HG03095 (cell line): ENCODE measurements at regions not wholly inside any gene's neighbourhood (a gene's known extent, or its start where the extent isn't known, plus 50 kb on each side); places are given as distances from the start of the nearest gene placed in this dataset.

ENCODE experiments used
- ATAC-seq: cut with Tn5 transposase; IDR thresholded peaks from one replicate; pipeline ENCODE4 v1.9.1; 2021; ENCODE audit warnings: moderate library complexity; ENCODE audit not compliant: unreplicated experiment

DNA sequence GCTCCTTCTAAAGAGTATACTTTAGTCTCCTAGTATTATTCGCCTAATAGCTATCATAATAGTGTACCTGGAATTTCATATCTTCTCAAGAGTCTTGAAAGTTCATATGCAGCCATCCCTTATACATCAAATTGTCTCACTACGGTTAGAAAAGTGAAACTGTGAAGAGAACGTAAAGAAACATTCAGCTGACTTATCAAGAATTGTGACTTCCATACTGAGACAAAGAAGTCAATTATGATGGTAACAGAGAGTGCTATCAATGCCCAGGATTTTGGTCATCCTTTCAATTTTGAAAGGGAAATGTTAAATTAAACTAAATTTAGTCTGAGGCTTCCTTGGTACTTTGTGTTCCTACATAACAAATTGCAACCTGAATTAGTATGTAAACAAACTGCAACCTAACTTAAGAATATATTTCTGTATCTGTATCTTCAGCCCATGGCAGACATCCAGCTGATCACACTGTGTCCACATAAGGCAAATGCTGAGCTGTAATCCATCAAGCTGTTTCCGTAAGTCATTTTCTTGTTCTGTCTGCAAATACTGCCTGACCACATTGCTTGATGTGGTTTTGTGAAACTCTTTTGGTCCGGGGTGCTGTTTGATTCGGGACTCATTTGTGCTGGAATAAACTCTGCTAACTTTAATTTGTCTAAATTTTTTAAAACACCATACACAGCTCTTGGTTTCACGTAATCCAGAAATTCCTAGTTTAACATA lies 469.6 kb downstream of the SI start:
- ATAC-seq: no peak

DNA sequence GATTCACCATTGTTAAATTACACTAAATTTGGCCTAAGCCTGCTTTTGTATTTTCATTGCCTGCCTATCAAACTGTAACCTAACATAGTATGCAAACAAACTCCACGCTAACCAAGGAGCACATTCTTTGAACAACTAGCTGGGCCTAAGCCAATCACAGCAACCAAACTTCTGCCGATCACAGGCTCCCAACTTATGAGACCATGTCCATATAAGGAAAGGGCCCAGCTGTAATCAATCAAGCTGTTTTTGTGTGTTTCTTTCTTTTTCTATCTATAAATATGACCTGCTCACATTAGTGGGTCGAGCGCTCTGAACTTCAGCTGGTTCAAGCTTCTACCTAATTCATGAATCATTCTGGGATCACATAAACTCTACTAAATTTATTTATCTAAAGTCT lies 473.6 kb downstream of the SI start:
- no peak for ATAC-seq

DNA sequence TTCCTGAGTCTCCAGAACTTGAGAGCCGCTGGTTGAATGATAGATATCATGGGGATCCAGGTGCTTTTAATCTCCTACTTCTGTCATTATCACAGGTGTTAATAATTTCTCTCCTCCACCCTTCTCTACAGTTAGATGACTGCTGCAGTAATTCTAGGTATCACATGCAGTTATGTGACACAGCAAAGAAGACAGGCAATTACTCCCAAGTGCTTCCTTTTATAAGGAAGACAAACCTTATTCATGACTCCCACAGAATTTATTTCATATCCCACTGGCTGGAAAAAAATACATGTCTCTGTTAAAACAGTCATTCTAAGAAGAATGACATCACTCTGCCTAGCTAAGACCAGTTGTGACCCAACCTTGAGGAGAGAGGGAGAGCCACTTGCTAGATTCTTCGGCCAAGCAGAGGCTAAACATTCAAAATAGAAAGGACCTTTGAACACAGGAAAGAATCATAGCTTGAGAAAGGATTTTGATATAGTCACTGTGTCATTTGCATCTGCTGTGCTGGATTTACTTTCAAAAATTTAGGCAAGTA lies 500.6 kb downstream of the SI start:
- no peak for ATAC-seq

DNA sequence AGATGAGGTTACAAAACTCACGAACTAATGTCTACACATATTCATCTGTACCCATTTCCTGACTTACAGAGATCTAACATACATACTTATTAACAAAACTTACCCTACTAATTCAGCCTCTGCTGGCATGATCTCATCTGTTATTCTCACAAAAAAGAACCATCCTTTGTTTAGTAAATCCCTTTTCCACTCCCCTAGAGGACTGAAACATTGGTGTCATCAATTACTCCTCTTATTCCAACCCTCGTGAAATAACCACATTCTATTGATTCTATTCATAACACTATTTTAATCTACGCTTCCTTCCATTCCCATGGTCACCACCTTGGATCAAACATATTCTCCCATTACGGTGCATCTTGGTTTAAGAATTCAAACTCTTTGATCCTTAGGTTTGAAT lies 505.9 kb downstream of the SI start:
- no peak for ATAC-seq

DNA sequence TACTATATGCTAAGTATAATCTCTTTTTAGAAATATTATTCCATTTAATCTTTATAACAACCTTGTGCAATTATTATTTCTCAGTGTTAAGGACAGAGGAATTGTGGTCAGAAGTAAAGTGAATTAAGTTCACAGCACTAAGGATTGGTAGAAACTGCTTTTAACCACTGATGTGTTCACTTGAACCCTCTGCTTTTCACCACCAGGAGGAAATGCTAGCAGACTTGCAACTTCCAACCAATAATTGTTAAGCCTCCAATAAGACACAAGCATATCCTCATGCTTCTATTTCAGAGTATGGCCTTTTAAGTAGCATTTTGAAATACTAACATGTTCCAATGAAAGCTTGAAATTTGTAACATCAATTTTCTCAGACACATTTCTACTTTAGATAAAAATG lies 527.4 kb downstream of the SI start:
- ATAC-seq: no peak

DNA sequence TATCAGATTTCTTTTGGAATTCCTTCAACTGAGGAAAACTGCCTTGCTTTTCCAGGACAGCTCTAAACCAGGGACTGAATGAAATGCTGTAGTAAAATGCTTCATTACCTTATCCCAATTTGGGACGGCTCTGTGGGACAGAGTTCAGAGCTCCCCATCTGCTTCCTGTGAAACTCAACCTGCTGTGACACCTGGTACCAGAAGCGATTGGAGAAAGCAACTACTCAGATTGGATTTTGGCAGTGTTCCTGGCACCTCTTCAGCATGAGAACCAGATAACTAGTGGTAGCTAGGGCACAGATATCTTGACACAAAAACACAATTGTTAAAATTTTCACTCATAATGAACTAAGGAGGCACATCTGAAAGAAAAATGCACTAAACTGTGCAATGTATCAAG lies 539.1 kb downstream of the SI start:
- ATAC-seq: no peak

DNA sequence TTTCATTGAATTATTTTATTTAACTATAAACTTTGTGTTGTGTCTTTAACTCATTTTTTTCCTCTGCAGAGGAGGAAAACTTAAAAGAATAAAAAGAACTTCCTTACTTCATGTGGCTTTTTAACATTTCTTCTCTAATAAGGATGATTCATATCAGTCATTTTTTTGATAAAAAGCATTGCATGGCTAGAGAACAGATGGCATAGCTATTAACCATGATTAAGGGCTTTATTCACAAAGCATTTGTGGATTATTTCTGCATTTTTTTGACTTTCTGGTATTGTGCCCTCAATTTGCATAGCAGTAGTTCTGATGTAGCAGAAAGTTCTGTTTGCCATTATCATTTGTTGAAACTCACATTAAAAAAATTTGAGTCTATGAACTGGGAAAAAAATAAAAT lies 540.8 kb downstream of the SI start:
- no peak for ATAC-seq

DNA sequence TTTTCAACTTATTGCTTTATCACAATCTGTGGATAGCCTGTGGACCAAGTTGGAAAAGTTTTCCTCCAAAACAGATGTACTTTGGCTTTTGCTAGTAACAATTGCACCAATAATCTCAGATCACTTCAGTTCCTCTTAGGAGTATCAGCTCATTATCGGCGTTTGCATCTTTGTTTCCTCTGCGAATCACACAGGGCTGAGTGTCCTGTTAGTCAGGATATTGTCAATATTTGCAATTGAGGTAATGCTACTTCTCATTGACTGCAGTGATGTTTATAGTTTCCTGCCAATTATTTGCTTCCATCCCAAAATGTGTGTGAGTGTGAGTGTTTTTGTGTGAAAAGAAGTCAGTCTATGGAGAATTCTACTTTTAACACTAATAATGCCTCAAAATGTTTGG lies 545.0 kb downstream of the SI start:
- ATAC-seq: no peak

DNA sequence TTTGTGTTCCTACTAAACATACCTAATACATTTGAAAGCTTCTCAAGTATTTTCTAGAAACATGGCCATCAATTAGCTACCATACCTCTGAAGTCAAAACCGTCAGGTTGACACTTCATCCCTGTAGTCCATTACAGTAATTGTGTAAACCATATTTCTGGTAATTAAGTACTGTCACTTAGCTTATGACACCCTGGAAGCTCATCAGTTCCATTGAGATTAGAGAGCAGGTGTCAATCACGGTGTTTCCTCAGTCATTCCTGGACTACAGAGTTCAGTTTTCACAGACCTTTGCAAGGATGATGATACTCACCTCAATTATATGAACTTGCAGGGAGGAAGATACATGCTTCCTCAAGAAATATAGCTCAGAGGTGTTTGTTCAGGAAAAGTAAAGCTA lies 552.0 kb downstream of the SI start:
- no peak for ATAC-seq

DNA sequence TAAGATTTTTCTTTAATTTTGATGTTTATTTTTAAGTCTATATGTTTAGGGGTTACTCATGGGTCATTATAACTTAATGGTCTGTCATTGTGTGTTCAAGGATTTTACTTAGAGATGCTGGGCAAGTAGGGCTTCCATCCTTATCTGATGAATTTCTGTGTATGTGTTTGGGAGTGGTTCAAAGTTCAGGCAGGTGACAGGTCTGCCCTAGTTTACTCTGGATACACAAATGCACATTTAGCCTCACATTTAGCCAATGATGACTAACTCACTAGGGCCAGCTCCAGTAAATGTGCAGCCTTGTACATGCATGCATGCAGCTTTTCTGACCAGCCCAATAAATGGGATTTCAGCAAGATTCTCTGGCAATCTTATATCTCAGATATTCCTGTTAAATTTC lies 554.1 kb downstream of the SI start:
- no peak for ATAC-seq

DNA sequence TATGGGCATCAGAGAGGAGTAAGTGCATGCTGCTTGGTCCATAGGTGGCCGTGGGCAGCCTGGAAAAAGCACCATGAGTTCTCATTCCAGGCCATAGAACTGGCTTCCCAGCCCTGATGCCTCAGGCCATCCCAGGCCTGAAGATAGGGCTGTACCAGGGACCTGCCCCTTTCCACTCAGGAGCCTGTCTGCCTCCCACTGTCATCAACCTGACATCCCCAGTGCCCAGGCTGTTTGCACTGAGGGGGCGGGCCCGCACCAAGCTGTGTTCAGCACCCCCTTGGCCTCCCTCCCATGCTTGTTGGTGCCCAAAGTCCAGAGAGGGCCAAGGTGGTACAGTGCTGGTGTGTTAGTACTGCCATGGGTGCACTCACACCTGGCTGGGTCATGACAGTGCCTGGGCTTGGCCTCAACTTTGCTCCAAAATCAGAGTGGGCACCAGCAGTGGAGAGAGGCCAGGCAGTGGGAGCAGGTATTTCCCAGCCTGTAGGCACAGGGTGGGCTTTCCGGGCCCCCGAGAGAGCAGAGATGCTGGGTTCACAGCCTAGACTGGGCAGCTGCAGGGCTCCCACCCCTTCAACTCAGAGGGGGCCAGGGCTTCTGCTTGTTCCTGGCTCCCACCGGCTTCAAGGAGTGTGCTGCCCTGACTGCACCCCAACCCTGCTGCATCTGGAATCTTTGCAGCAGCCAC lies 556.1 kb downstream of the SI start:
- ATAC-seq: no peak

DNA sequence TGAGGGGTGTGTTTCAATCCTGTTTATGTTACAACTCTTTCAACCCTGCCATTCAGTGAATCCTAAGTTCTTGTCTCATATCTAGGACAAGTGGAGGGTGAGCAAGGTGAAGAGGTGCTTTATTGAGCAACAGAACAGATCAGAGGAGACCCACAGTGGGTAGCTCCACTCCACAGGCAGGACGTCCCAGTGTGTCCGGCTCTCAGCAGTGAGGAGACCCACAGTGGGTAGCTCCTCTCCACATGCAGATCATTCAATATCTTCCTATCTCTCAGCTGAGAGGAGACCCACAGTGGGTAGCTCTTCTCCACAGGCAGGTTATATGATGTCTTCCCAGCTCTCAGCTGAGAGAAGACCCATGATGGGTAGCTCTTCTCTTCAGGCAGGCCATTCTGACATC lies 556.7 kb downstream of the SI start:
- no peak for ATAC-seq

DNA sequence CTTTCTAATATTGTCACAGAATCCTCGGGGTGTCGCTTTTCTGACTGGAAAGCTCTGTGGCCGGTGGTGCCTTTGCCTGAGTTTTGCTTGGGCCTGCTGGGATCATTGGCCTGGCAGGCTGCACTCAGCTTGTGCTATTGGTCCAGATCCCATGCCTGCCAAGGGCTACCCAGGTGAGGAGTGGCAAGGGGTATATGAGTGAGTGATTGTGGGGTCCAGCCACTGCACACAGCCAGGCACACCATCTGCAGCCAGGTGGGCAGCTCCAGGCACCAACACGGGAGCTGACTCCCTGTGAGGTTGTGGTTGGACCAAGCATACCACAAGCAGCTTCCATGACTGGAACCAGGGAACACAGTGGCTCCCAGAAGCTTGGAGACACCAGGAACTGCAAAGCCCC lies 557.2 kb downstream of the SI start:
- no peak for ATAC-seq

DNA sequence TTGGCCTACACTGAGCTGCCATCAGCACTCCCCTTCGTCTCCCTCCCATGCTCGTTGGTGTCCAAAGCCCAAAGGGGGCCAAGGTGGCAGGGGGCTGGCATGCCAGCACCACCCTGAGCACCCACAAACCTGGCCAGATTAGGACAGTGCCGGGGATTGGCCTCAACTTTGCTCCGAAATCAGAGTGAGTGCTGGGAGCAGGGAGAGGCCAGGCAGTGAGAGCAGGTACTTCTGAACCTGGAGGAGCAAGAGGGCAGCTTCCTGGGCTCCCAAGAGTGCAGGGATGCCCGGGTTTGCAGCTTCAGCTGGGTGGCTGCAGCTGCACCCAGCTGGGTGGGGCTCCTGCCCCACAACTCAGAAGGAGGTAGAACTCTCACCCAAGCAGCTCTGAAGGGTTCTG lies 563.0 kb downstream of the SI start:
- no peak for ATAC-seq

DNA sequence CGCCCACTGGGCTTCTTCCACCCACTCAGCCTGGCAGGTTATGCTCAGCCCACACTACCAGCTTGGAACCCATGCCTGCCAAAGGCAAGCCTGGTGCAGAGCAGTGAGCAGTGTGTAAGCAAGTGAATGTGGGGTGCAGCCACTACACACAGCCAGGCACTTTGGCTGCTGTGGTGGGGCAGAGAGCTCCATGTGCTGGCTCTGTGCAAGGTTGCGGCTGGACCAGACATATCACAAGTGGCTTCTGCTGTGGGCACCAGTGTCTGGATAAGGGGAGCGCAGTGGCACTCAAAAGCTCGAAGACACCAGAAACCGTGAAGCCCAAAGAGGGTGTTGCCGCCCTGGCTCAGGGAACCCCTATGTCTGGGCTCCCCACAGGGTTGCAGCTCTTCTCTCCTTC lies 563.7 kb downstream of the SI start:
- ATAC-seq: no peak

DNA sequence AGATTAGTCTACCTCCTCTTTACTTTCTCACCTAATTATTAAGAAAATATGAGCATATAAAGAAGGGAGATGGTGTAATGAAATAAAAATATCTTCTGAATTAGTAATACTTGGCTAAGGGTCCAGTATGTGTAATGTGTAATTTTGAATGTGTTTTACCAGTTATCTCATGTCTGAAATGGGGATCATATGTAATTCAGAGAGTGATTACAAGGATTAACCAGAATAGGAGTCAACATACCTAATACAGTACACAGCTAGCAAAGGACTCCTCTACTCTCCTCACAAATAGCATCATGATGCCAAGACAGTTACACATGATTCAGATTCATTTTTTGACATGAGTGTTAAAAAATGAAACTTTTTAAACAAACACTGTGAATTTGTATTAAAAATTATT lies 570.4 kb downstream of the SI start:
- ATAC-seq: no peak

DNA sequence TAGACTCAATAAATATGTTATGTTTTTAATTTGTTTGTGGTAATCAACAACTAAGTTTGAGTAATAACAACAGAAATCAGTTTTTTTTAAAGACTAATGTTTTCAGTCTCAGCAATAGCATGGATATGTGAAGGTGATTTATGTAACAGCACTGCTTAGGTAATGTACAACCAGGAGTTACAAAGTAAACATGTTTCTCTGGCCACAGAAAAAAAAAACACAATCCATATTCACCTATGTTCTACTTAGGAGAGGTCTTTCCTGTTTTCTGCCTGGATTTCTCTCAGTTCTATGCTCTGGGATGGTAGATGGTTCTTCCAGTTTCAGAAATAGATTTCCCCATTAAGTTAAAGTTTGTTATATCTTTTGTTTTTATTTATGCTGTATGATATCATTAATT lies 579.4 kb downstream of the SI start:
- no peak for ATAC-seq

DNA sequence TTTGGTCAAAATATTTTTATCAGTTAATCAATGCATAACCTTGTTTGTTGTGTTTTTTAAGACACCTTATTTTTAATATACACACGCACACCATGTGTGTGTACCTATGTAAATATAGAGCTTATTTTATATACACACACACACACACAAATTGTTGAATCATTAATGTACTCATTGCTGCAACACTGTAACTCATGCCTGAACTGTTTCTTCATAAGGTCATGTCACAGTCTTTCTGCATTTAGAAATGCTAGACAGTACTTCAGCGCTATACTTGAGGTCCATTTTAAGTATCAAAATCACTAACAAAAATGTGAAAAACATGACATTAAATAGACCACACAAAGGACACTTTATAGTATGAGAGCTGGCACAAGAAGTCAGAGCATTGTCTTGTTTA lies 589.4 kb downstream of the SI start:
- ATAC-seq: no peak

DNA sequence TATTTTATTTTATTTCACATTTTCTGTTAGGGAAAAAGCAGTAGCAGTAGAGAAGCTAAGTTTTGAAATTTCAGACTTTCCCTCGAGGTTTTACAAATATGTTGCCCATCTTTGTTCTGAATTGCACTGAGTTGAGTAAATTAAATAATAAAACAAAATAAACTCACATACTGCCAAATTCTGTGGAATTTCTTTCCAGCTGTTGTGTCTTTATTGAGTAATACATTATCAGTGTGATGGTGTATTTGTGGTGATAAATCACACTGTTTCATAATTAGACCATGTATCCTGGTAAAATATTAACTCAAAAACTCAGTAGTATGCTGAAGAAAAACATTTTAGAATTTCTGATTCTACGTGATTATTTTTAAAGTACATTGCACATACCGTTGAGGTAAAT lies 592.1 kb downstream of the SI start:
- no peak for ATAC-seq

DNA sequence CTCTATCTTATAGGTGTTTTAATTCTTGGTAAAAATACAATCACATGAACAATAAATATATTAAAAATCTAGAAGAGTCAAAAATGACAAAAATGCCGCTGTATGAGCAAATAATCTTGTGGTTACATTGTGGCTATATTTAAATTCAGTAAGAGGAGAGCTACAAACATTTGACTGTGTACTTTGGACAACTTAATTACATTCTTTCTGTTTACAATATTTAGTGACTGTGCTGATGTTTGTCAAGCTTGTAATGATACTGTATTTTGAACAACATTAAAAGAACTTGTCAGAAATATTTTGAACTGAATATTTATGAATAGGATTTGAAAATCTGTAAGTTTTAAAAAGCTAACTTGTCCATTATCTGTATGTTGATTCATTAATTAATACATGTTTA lies 598.3 kb downstream of the SI start:
- ATAC-seq: no peak

DNA sequence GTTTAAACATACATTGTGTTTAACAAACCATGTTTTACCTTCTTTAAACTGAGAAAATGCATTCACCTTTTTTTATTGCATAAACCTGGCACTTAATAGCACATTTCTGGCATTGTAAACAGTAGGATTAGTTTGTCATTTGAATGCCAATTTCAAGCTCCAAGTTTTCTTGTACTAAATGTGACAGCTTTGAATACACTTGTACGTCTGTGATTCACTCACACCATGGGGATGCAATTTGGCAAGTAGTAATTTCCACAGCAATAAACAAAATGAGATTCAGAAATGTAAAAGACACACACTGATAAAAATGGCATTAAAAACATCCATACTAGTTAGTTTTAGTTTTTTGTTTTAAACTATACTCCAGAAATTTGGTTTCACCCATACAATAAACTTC lies 598.9 kb downstream of the SI start:
- ATAC-seq: no peak

DNA sequence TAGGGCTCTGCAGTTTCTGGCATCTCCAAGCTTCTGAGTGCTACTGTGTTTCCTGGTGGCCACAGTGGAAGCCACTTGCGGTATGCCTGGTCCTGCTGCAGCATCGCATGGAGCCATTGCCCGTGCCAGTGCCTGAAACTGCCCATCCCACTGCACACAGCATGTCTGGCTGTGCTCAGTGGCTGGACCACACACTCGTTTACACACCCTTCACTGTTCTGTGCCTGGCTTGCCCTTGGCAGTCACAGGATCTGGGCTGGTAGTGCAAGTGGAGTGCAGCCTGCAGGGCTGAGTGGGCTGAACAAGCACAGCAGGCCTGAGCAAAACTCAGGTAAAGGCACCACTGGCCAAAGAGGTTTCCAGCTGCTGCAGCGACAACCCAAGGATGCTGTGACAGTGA lies 600.0 kb downstream of the SI start:
- ATAC-seq: no peak

DNA sequence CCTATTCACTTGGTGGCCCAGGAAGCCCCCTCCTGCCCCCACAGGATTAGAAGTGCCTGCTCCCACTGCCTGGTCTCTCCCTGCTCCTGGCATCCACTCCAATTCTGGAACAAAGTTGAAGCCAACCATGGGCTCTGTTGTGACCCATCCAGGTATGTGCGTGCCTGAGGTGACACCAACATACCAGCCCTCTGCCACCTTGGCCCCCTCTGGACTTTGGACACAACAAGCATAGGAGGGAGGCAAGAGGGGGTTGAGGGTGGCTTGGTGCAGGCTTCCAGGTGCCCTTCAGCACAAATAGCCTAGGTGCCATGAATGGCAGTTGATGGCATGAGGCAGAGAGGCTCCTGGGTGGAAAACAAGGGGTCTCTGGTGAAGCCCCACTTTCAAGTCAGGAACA lies 600.9 kb downstream of the SI start:
- no peak for ATAC-seq
